ENCODE measurements at regions not wholly inside any gene's neighbourhood (a gene's known extent, or its start where the extent isn't known, plus 50 kb on each side); places are given as distances from the start of the nearest gene placed in this dataset.

- TF ChIP-seq SPI1 (IDR thresholded peaks at IDR 0.05; ENCODE audit: low read depth, low read length) (no peak), POLR2AphosphoS5 (IDR thresholded peaks at IDR 0.05; ENCODE audit: low read depth, low read length) (no peak), TAF1 (IDR thresholded peaks at IDR 0.05; ENCODE audit: low read depth, low read length) (no peak), POLR2A (IDR thresholded peaks at IDR 0.05; ENCODE audit: low read depth, low read length) (no peak), POU2F2 (IDR thresholded peaks at IDR 0.05; ENCODE audit: low read depth, low read length) (no peak)
Measured at GRCh38 chr5:115348175-115348574, 51.7 kb upstream of the CCDC112 start.
